ENCODE measurements at regions not wholly inside any gene's neighbourhood (a gene's known extent, or its start where the extent isn't known, plus 50 kb on each side); places are given as distances from the start of the nearest gene placed in this dataset.

- Histone ChIP-seq H3K4me3 (ENCODE audit: control insufficient read depth in 1 of 2, extremely low read depth in 1 of 2, low read length in 1 of 2) (no peak overlapping the region), H3K27me3 (replicated peaks in 1 of 2; ENCODE audit: control insufficient read depth in 2 of 2, extremely low read depth in 1 of 2, insufficient read depth in 2 of 2, low read length in 1 of 2) (no peaks in the 10 kb centered on the region), H3K9me3 (no peaks in the 10 kb centered on the region), H3K4me1 (ENCODE audit: control insufficient read depth in 1 of 2, extremely low read depth in 1 of 2, insufficient read depth in 2 of 2, low read length in 2 of 2) (peaks cover 27 to 69% of the 10 kb centered on the region in 2 experiments), H3K27ac (ENCODE audit: low read length) (peak overlapping the region; percentile 65), H3K36me3 (ENCODE audit: control insufficient read depth in 2 of 2, extremely low read depth in 1 of 2, insufficient read depth in 1 of 2, low read length in 1 of 2) (no peaks in the 10 kb centered on the region)
- CTCF ChIA-PET = interaction anchor here in 1 of 2 donors (0.5 kb wide), 1 partner anchor 171 kb away, joined by 3 read pairs; no protein-coding TSS in a partner anchor
- Mint-ChIP-seq H3K36me3 (no peaks in the 10 kb centered on the region), H3K4me1 (peaks cover 75 to 82% (median 78%) of the 10 kb centered on the region in 3 donors), H3K4me3 (peak overlapping the region in 1 of 3 donors; percentile 69), H3K9me3 (no peaks in the 10 kb centered on the region), H3K27me3 (no peaks in the 10 kb centered on the region), H3K27ac (peak overlapping the region; percentile 93 to 95)
- no peak for ATAC-seq (replicated peaks in 1 of 4)
- no peak for DNase-seq
- POLR2A ChIA-PET = no interaction called here
- WGBS (ENCODE audit: insufficient coverage) = no CpG with 5 or more reads among the region's 3 CpGs
Measured at GRCh38 chr13:48153186-48153585, 58.3 kb upstream of the MED4 start.

- H3K27ac ChIP-seq (ENCODE audit: low read length) = peak overlapping the region; percentile 65
- peaks cover 25 to 57% of the 10 kb centered on the region in 2 experiments for H3K4me1 ChIP-seq (ENCODE audit: control insufficient read depth in 1 of 2, extremely low read depth in 1 of 2, insufficient read depth in 2 of 2, low read length in 2 of 2)
- 33% methylated on average over 4 of the region's 5 CpGs for WGBS (ENCODE audit: insufficient coverage)
- Mint-ChIP-seq H3K27me3 (no peaks in the 10 kb centered on the region), H3K9me3 (no peaks in the 10 kb centered on the region), H3K36me3 (peaks cover 4% of the 10 kb centered on the region), H3K4me3 (peak overlapping the region; percentile 22 to 69 (median 29)), H3K4me1 (peaks cover 70 to 76% (median 75%) of the 10 kb centered on the region in 3 donors), H3K27ac (peak overlapping the region; percentile 93 to 95)
- H3K4me3 ChIP-seq (ENCODE audit: control insufficient read depth in 1 of 2, extremely low read depth in 1 of 2, low read length in 1 of 2) = peak overlapping the region in 1 of 2 donors; percentile 15
- no peaks in the 10 kb centered on the region for H3K36me3 ChIP-seq (ENCODE audit: control insufficient read depth in 2 of 2, extremely low read depth in 1 of 2, insufficient read depth in 1 of 2, low read length in 1 of 2)
- ATAC-seq (replicated peaks in 1 of 4) (no peak), DNase-seq (peak in 1 of 35 experiments; percentile 16)
- POLR2A ChIA-PET = no interaction called here
- no peaks in the 10 kb centered on the region for H3K9me3 ChIP-seq
- no peaks in the 10 kb centered on the region for H3K27me3 ChIP-seq (replicated peaks in 1 of 2; ENCODE audit: control insufficient read depth in 2 of 2, extremely low read depth in 1 of 2, insufficient read depth in 2 of 2, low read length in 1 of 2)
- CTCF ChIA-PET = interaction anchor here in 1 of 2 donors (0.5 kb wide), 1 partner anchor 1365 kb away, joined by 3 read pairs; no protein-coding TSS in a partner anchor
Measured at GRCh38 chr13:48151363-48152161, 56.7 kb upstream of the MED4 start.

GRCh38 chr13:48148454-48148853 lies 53.5 kb upstream of the MED4 start:
- Mint-ChIP-seq H3K4me1 (peaks cover 60 to 68% (median 61%) of the 10 kb centered on the region in 3 donors), H3K4me3 (no peak overlapping the region), H3K36me3 (peaks cover 4% of the 10 kb centered on the region), H3K27me3 (no peaks in the 10 kb centered on the region), H3K9me3 (no peaks in the 10 kb centered on the region), H3K27ac (peak overlapping the region; percentile 58 to 87)
- no peak overlapping the region for H3K4me3 ChIP-seq (ENCODE audit: control insufficient read depth in 1 of 2, extremely low read depth in 1 of 2, low read length in 1 of 2)
- no peaks in the 10 kb centered on the region for H3K9me3 ChIP-seq
- peaks cover 22 to 46% of the 10 kb centered on the region in 2 experiments for H3K4me1 ChIP-seq (ENCODE audit: control insufficient read depth in 1 of 2, extremely low read depth in 1 of 2, insufficient read depth in 2 of 2, low read length in 2 of 2)
- 50% methylated on average over 1 of the region's 6 CpGs for WGBS (ENCODE audit: insufficient coverage)
- ChIA-PET CTCF (interaction anchor here in 1 of 2 donors (1.3 kb wide), 1 partner anchor 74 kb away, joined by 5 read pairs; no protein-coding TSS in a partner anchor), POLR2A (interaction anchor here in 1 of 2 donors (0.5 to 0.6 kb wide), 2 partner anchors 19 to 595 kb away, joined by 3 to 4 read pairs; no protein-coding TSS in a partner anchor)
- no peaks in the 10 kb centered on the region for H3K36me3 ChIP-seq (ENCODE audit: control insufficient read depth in 2 of 2, extremely low read depth in 1 of 2, insufficient read depth in 1 of 2, low read length in 1 of 2)
- H3K27me3 ChIP-seq (replicated peaks in 1 of 2; ENCODE audit: control insufficient read depth in 2 of 2, extremely low read depth in 1 of 2, insufficient read depth in 2 of 2, low read length in 1 of 2) = no peaks in the 10 kb centered on the region
- ATAC-seq (replicated peaks in 1 of 4) = no peak
- DNase-seq = no peak
- H3K27ac ChIP-seq (ENCODE audit: low read length) = no peak overlapping the region

GRCh38 chr13:48146636-48147035 lies 51.7 kb upstream of the MED4 start:
- peaks cover 43 to 57% (median 54%) of the 10 kb centered on the region in 3 donors for H3K4me1 Mint-ChIP-seq
- POLR2A ChIA-PET = no interaction called here
- Histone ChIP-seq H3K27ac (ENCODE audit: low read length) (no peak overlapping the region), H3K4me1 (ENCODE audit: control insufficient read depth in 1 of 2, extremely low read depth in 1 of 2, insufficient read depth in 2 of 2, low read length in 2 of 2) (peaks cover 12 to 37% of the 10 kb centered on the region in 2 experiments), H3K36me3 (ENCODE audit: control insufficient read depth in 2 of 2, extremely low read depth in 1 of 2, insufficient read depth in 1 of 2, low read length in 1 of 2) (no peaks in the 10 kb centered on the region), H3K27me3 (replicated peaks in 1 of 2; ENCODE audit: control insufficient read depth in 2 of 2, extremely low read depth in 1 of 2, insufficient read depth in 2 of 2, low read length in 1 of 2) (no peaks in the 10 kb centered on the region), H3K4me3 (ENCODE audit: control insufficient read depth in 1 of 2, extremely low read depth in 1 of 2, low read length in 1 of 2) (no peak overlapping the region), H3K9me3 (no peaks in the 10 kb centered on the region)
- peaks cover 4% of the 10 kb centered on the region for H3K36me3 Mint-ChIP-seq
- H3K4me3 Mint-ChIP-seq = no peak overlapping the region
- WGBS (ENCODE audit: insufficient coverage) = no CpG with 5 or more reads among the region's 2 CpGs
- CTCF ChIA-PET = no interaction called here
- peak overlapping the region in 1 of 2 donors; percentile 40 for H3K27ac Mint-ChIP-seq
- no peak for ATAC-seq (replicated peaks in 1 of 4)
- no peaks in the 10 kb centered on the region for H3K27me3 Mint-ChIP-seq
- DNase-seq = no peak
- H3K9me3 Mint-ChIP-seq = no peaks in the 10 kb centered on the region

- no peaks in the 10 kb centered on the region for H3K36me3 ChIP-seq (ENCODE audit: control insufficient read depth in 2 of 2, extremely low read depth in 1 of 2, insufficient read depth in 1 of 2, low read length in 1 of 2)
- WGBS (ENCODE audit: insufficient coverage) = no CpG with 5 or more reads among the region's 1 CpG
- Mint-ChIP-seq H3K27me3 (no peaks in the 10 kb centered on the region), H3K9me3 (no peaks in the 10 kb centered on the region), H3K4me1 (peaks cover 38 to 54% (median 49%) of the 10 kb centered on the region in 3 donors), H3K36me3 (peaks cover 4% of the 10 kb centered on the region), H3K27ac (peak overlapping the region; percentile 34 to 40), H3K4me3 (no peak overlapping the region)
- H3K4me3 ChIP-seq (ENCODE audit: control insufficient read depth in 1 of 2, extremely low read depth in 1 of 2, low read length in 1 of 2) = no peak overlapping the region
- ATAC-seq (replicated peaks in 1 of 4) (no peak), DNase-seq (no peak)
- H3K4me1 ChIP-seq (ENCODE audit: control insufficient read depth in 1 of 2, extremely low read depth in 1 of 2, insufficient read depth in 2 of 2, low read length in 2 of 2) = peaks cover 7 to 31% of the 10 kb centered on the region in 2 experiments
- CTCF ChIA-PET = no interaction called here
- H3K27me3 ChIP-seq (replicated peaks in 1 of 2; ENCODE audit: control insufficient read depth in 2 of 2, extremely low read depth in 1 of 2, insufficient read depth in 2 of 2, low read length in 1 of 2) = no peaks in the 10 kb centered on the region
- H3K9me3 ChIP-seq = no peaks in the 10 kb centered on the region
- H3K27ac ChIP-seq (ENCODE audit: low read length) = no peak overlapping the region
- POLR2A ChIA-PET = no interaction called here
Measured at GRCh38 chr13:48146122-48146521, 51.2 kb upstream of the MED4 start.

Measured in T-cell (primary cell).